ENCODE measurements at regions not wholly inside any gene's neighbourhood (a gene's known extent, or its start where the extent isn't known, plus 50 kb on each side); places are given as distances from the start of the nearest gene placed in this dataset.
"Not testable (repeated sequence)": the region's sequence is repeated elsewhere in the genome, so short reads cannot be mapped to it uniquely, and the experiment has no call there.

DNA sequence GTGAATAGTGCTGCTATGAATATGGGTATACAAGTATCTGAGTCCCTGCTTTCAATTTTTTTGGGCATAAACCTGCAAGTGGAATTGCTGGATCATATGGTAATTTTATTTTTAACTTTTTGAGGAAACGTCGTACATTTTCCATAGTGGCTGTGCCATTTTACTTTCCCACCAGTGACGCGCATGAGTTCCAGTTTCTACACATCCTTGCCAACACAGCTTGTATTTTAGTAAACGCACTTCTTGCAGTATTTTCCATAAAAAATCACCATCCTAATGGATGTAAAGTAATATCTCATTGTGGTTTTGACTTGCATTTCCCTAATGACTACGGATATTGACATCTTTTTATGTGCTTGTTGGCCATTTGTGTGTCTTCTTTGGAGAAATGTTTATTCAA, 105.0 kb downstream of the NFKBIZ start:
- Histone ChIP-seq H3K4me1 (ENCODE audit: control insufficient read depth, insufficient read depth, low read length) (no peaks in the 10 kb centered on the region), H3K27me3 (ENCODE audit: control insufficient read depth, insufficient read depth, low read length) (no peaks in the 10 kb centered on the region), H3K9me3 (ENCODE audit: control insufficient read depth, low read length) (no peaks in the 10 kb centered on the region), H3K36me3 (ENCODE audit: control insufficient read depth, insufficient read depth, low read length) (no peaks in the 10 kb centered on the region), H3K9ac (ENCODE audit: low read length) (no peak overlapping the region), H3K4me3 (ENCODE audit: low read length) (no peak overlapping the region)

- no peak overlapping the region for H3K9ac ChIP-seq (ENCODE audit: low read length)
- no peak overlapping the region for H3K4me3 ChIP-seq (ENCODE audit: low read length)
- H3K27me3 ChIP-seq (ENCODE audit: control insufficient read depth, insufficient read depth, low read length): no peaks in the 10 kb centered on the region
- H3K4me1 ChIP-seq (ENCODE audit: control insufficient read depth, insufficient read depth, low read length): no peaks in the 10 kb centered on the region
- no peaks in the 10 kb centered on the region for H3K9me3 ChIP-seq (ENCODE audit: control insufficient read depth, low read length)
- no peaks in the 10 kb centered on the region for H3K36me3 ChIP-seq (ENCODE audit: control insufficient read depth, insufficient read depth, low read length)
Observed at GRCh38 chr3:101954936-101955335, 105.6 kb downstream of the NFKBIZ start.

GRCh38 chr3:101962055-101962454, 112.7 kb downstream of the NFKBIZ start:
- no peak overlapping the region for H3K9ac ChIP-seq (ENCODE audit: low read length)
- no peaks in the 10 kb centered on the region for H3K36me3 ChIP-seq (ENCODE audit: control insufficient read depth, insufficient read depth, low read length)
- H3K27me3 ChIP-seq (ENCODE audit: control insufficient read depth, insufficient read depth, low read length): no peaks in the 10 kb centered on the region
- H3K9me3 ChIP-seq (ENCODE audit: control insufficient read depth, low read length): no peaks in the 10 kb centered on the region
- no peak overlapping the region for H3K4me3 ChIP-seq (ENCODE audit: low read length)
- H3K4me1 ChIP-seq (ENCODE audit: control insufficient read depth, insufficient read depth, low read length): no peaks in the 10 kb centered on the region

- no peak overlapping the region for H3K4me3 ChIP-seq (ENCODE audit: low read length)
- H3K4me1 ChIP-seq (ENCODE audit: control insufficient read depth, insufficient read depth, low read length): no peaks in the 10 kb centered on the region
Observed at GRCh38 chr3:101963902-101964362, 114.6 kb downstream of the NFKBIZ start.

DNA sequence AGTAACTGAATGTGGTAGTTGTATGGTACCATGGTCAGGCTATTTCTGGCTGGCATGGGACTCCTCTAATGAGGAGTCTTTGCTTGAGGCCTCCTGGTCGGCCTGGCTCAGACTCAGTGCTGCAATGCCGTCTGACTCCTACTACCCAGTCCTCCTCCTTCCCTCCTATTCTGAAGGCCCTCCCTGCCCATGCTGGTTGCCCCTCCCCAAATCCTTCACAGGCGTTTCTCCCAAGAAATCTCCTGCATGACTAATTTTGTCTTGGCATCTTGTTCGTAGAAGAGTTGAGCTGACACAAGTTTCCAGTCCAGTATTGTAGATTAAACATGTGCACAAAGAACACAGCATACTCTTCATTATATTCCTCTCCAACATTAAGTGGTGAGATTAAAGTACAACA, 115.5 kb downstream of the NFKBIZ start:
- Histone ChIP-seq H3K9ac (ENCODE audit: low read length) (no peak overlapping the region), H3K27me3 (ENCODE audit: control insufficient read depth, insufficient read depth, low read length) (no peaks in the 10 kb centered on the region), H3K36me3 (ENCODE audit: control insufficient read depth, insufficient read depth, low read length) (no peaks in the 10 kb centered on the region), H3K4me3 (ENCODE audit: low read length) (no peak overlapping the region), H3K4me1 (ENCODE audit: control insufficient read depth, insufficient read depth, low read length) (no peaks in the 10 kb centered on the region), H3K9me3 (ENCODE audit: control insufficient read depth, low read length) (no peaks in the 10 kb centered on the region)

More at GRCh38 chr3:101963902-101964362, 114.6 kb downstream of the NFKBIZ start:
- no peaks in the 10 kb centered on the region for H3K36me3 ChIP-seq (ENCODE audit: control insufficient read depth, insufficient read depth, low read length)
- H3K9ac ChIP-seq (ENCODE audit: low read length): no peak overlapping the region
- no peaks in the 10 kb centered on the region for H3K9me3 ChIP-seq (ENCODE audit: control insufficient read depth, low read length)
- H3K27me3 ChIP-seq (ENCODE audit: control insufficient read depth, insufficient read depth, low read length): no peaks in the 10 kb centered on the region

GRCh38 chr3:101966226-101966625, 116.9 kb downstream of the NFKBIZ start:
- no peak overlapping the region for H3K4me3 ChIP-seq (ENCODE audit: low read length)
- no peak overlapping the region for H3K9ac ChIP-seq (ENCODE audit: low read length)
- H3K36me3 ChIP-seq (ENCODE audit: control insufficient read depth, insufficient read depth, low read length): no peaks in the 10 kb centered on the region
- no peaks in the 10 kb centered on the region for H3K9me3 ChIP-seq (ENCODE audit: control insufficient read depth, low read length)
- H3K27me3 ChIP-seq (ENCODE audit: control insufficient read depth, insufficient read depth, low read length): no peaks in the 10 kb centered on the region
- no peaks in the 10 kb centered on the region for H3K4me1 ChIP-seq (ENCODE audit: control insufficient read depth, insufficient read depth, low read length)

DNA sequence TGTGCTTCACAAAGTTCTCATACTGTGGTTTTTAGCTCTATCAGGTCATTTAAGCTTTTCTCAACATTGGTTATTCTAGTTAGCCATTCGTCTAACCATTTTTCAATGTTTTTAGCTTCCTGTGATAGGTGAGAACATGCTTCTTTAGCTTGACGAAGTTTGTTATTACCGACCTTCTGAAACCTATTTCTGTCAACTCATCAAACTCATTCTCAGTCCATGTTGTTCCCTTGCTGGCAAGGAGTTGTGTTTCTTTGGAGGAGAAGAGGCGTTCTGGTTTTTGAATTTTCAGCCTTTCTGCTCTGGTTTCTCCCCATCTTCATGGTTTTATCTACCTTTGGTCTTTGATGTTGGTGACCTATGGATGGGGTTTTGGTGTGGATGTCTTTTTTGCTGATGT, 120.9 kb downstream of the NFKBIZ start:
- no peaks in the 10 kb centered on the region for H3K9me3 ChIP-seq (ENCODE audit: control insufficient read depth, low read length)
- no peak overlapping the region for H3K9ac ChIP-seq (ENCODE audit: low read length)
- H3K27me3 ChIP-seq (ENCODE audit: control insufficient read depth, insufficient read depth, low read length): no peaks in the 10 kb centered on the region
- no peak overlapping the region for H3K4me3 ChIP-seq (ENCODE audit: low read length)
- H3K4me1 ChIP-seq (ENCODE audit: control insufficient read depth, insufficient read depth, low read length): no peaks in the 10 kb centered on the region
- no peaks in the 10 kb centered on the region for H3K36me3 ChIP-seq (ENCODE audit: control insufficient read depth, insufficient read depth, low read length)

GRCh38 chr3:101970905-101971304, 121.6 kb downstream of the NFKBIZ start:
- Histone ChIP-seq H3K9ac (ENCODE audit: low read length) (no peak overlapping the region), H3K27me3 (ENCODE audit: control insufficient read depth, insufficient read depth, low read length) (no peaks in the 10 kb centered on the region), H3K36me3 (ENCODE audit: control insufficient read depth, insufficient read depth, low read length) (no peaks in the 10 kb centered on the region), H3K4me1 (ENCODE audit: control insufficient read depth, insufficient read depth, low read length) (no peaks in the 10 kb centered on the region), H3K9me3 (ENCODE audit: control insufficient read depth, low read length) (no peaks in the 10 kb centered on the region), H3K4me3 (ENCODE audit: low read length) (no peak overlapping the region)

GRCh38 chr3:101972430-101973162, 123.3 kb downstream of the NFKBIZ start:
- no peaks in the 10 kb centered on the region for H3K9me3 ChIP-seq (ENCODE audit: control insufficient read depth, low read length)
- no peaks in the 10 kb centered on the region for H3K4me1 ChIP-seq (ENCODE audit: control insufficient read depth, insufficient read depth, low read length)
- H3K27me3 ChIP-seq (ENCODE audit: control insufficient read depth, insufficient read depth, low read length): no peaks in the 10 kb centered on the region
- H3K36me3 ChIP-seq (ENCODE audit: control insufficient read depth, insufficient read depth, low read length): no peaks in the 10 kb centered on the region
- H3K4me3 ChIP-seq (ENCODE audit: low read length): no peak overlapping the region
- H3K9ac ChIP-seq (ENCODE audit: low read length): no peak overlapping the region

DNA sequence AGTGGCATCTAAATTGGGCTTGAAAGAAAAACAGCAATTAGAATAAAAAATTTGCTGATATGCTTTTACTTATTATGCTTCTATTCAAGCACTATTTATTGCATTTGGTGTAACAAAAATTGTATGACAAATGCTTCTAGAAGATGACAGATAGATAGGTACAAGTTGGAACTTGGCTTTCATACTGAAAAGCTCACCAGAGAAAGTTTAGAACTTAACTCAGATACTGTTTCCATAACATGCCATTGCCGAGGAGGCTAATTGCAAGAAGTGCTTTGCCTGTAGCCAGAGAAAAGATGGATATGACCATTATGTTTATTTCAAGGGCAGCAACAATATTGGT, 123.8 kb downstream of the NFKBIZ start:
- no peaks in the 10 kb centered on the region for H3K36me3 ChIP-seq (ENCODE audit: control insufficient read depth, insufficient read depth, low read length)
- H3K9me3 ChIP-seq (ENCODE audit: control insufficient read depth, low read length): no peaks in the 10 kb centered on the region
- H3K9ac ChIP-seq (ENCODE audit: low read length): no peak overlapping the region
- H3K27me3 ChIP-seq (ENCODE audit: control insufficient read depth, insufficient read depth, low read length): no peaks in the 10 kb centered on the region
- no peaks in the 10 kb centered on the region for H3K4me1 ChIP-seq (ENCODE audit: control insufficient read depth, insufficient read depth, low read length)
- no peak overlapping the region for H3K4me3 ChIP-seq (ENCODE audit: low read length)

- not testable (repeated sequence) for H3K9me3 ChIP-seq (ENCODE audit: control insufficient read depth, low read length); H3K27me3 ChIP-seq (ENCODE audit: control insufficient read depth, insufficient read depth, low read length); H3K4me1 ChIP-seq (ENCODE audit: control insufficient read depth, insufficient read depth, low read length); H3K36me3 ChIP-seq (ENCODE audit: control insufficient read depth, insufficient read depth, low read length); H3K4me3 ChIP-seq (ENCODE audit: low read length); H3K9ac ChIP-seq (ENCODE audit: low read length)
Observed at GRCh38 chr3:101975415-101975814, 126.1 kb downstream of the NFKBIZ start.

GRCh38 chr3:101976473-101976872, 127.2 kb downstream of the NFKBIZ start:
- H3K9me3 ChIP-seq (ENCODE audit: control insufficient read depth, low read length): no peaks in the 10 kb centered on the region

DNA sequence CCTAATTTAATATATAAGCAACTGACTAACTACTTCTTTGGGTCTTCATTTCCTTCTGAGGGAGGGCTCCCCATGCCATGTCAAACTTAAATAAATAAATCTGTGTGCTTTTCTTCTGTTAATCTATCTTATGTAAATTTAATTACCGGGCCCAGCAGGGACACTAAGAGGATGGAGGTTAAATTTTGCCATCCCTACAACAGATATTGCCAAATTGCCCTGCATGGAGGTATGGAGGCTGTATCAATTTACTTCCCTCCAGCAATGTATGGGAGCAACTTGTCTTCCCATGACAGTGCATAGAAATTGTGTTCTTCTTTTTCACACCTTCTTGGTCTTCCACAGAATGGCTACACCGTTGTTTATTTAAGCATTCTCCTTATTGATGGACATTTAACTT, 129.0 kb downstream of the NFKBIZ start:
- no peak overlapping the region for H3K4me3 ChIP-seq (ENCODE audit: low read length)
- H3K36me3 ChIP-seq (ENCODE audit: control insufficient read depth, insufficient read depth, low read length): no peaks in the 10 kb centered on the region
- no peaks in the 10 kb centered on the region for H3K27me3 ChIP-seq (ENCODE audit: control insufficient read depth, insufficient read depth, low read length)
- H3K4me1 ChIP-seq (ENCODE audit: control insufficient read depth, insufficient read depth, low read length): no peaks in the 10 kb centered on the region
- H3K9ac ChIP-seq (ENCODE audit: low read length): no peak overlapping the region
- H3K9me3 ChIP-seq (ENCODE audit: control insufficient read depth, low read length): no peaks in the 10 kb centered on the region

More at GRCh38 chr3:101976473-101976872, 127.2 kb downstream of the NFKBIZ start:
- Histone ChIP-seq H3K36me3 (ENCODE audit: control insufficient read depth, insufficient read depth, low read length) (no peaks in the 10 kb centered on the region), H3K9ac (ENCODE audit: low read length) (no peak overlapping the region), H3K4me1 (ENCODE audit: control insufficient read depth, insufficient read depth, low read length) (no peaks in the 10 kb centered on the region), H3K27me3 (ENCODE audit: control insufficient read depth, insufficient read depth, low read length) (no peaks in the 10 kb centered on the region), H3K4me3 (ENCODE audit: low read length) (no peak overlapping the region)

All from mucosa of stomach (tissue), 1 donor.